ENCODE measurements at regions not wholly inside any gene's neighbourhood (a gene's known extent, or its start where the extent isn't known, plus 50 kb on each side); places are given as distances from the start of the nearest gene placed in this dataset.

DNA sequence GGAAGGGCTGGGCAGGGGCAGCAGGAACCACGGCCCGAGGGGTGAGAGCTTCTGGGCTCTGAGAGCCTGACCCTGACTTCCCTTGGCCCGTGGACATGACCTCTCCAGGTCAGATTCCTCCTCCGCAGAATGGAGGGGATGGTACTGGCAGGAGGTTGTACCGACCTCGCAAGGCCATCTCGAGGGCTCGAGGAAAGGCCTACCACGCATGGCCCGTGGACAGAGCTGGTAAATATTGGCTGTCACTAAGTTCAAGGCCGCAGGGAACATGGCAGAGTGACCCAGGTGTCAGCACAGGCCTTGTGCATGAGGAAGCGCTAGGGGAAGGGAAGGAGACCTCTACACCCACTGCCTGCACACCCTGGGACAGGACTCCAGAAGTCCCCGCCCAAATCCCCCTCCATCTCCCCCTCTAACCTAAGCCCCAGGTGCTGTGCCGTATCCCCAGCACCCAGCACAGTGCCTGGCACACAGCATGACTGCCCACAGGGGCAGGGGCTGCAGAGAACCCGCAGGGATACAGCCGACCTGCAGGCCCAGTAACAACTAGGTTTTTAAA lies 54.9 kb upstream of the PPP2R5C start (continued):
- TF ChIP-seq, protein P1, sequence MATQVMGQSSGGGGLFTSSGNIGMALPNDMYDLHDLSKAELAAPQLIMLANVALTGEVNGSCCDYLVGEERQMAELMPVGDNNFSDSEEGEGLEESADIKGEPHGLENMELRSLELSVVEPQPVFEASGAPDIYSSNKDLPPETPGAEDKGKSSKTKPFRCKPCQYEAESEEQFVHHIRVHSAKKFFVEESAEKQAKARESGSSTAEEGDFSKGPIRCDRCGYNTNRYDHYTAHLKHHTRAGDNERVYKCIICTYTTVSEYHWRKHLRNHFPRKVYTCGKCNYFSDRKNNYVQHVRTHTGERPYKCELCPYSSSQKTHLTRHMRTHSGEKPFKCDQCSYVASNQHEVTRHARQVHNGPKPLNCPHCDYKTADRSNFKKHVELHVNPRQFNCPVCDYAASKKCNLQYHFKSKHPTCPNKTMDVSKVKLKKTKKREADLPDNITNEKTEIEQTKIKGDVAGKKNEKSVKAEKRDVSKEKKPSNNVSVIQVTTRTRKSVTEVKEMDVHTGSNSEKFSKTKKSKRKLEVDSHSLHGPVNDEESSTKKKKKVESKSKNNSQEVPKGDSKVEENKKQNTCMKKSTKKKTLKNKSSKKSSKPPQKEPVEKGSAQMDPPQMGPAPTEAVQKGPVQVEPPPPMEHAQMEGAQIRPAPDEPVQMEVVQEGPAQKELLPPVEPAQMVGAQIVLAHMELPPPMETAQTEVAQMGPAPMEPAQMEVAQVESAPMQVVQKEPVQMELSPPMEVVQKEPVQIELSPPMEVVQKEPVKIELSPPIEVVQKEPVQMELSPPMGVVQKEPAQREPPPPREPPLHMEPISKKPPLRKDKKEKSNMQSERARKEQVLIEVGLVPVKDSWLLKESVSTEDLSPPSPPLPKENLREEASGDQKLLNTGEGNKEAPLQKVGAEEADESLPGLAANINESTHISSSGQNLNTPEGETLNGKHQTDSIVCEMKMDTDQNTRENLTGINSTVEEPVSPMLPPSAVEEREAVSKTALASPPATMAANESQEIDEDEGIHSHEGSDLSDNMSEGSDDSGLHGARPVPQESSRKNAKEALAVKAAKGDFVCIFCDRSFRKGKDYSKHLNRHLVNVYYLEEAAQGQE (IDR thresholded peaks at IDR 0.05; ENCODE audit: low read depth, low read length), result no peak
- TF ChIP-seq CHD2 (IDR thresholded peaks at IDR 0.05; ENCODE audit: low read length, partially characterized antibody), result no peak
- no peak for TF ChIP-seq FOXM1 (IDR thresholded peaks at IDR 0.05; ENCODE audit: low read depth)

DNA sequence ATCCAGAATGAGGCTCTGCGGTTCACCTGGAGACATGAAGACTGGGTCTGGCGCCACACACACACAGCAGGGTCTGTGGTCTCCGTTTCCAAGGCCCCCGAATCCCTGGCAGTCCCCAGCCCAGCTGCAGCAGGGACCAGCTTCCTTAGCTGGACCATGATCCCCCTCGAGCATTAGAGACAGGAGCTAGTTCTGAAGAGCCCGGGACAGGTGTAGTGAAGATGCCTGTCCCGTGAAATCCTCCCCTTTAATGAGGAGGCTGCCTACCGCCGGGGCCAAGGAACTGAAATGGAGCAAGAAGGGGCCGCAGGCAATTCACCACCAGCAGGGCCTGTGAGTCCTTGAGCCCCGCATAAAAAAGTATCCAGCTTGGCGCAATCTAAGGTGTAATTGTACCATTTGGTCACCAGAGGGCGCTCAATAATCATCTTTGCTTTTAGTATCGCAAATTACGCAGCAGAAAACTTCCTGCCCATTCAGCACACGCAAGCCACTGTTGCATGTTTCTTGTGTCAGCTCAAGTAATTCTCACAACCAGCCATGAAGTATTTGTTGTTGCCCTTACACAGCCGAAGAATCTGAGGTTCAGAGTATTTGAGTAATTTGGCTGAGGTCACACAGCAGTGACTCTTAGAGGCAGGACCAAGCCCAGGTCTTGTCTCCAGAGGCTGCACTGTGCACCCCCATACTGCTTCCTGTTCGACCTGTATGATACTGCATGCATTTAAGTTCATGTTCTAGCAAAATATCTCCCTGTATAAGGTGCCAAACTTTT lies 54.3 kb upstream of the PPP2R5C start:
- ChIA-PET CTCF (interaction anchor here (0.6 to 3.1 kb wide), 55 partner anchors 8 to 1267 kb away, joined by 3 to 44 read pairs (median 3); partner anchors contain the start of gene DYNC1H1), POLR2A (interaction anchor here (0.7 kb wide), 1 partner anchor 722 kb away, joined by 3 read pairs; no protein-coding TSS in a partner anchor)
- WGBS (ENCODE audit: low lambda C conversion rate), result 23% methylated on average over 14 of the region's 18 CpGs
- Histone ChIP-seq H3F3A (replicated peaks; ENCODE audit: insufficient read depth) (no peaks in the 10 kb centered on the region), H2AFZ (ENCODE audit: low read depth) (peak overlapping the region; percentile 40; the same call in 1 of the 2 replicates), H3K27ac (ENCODE audit: low read depth in 2 of 2, low read length in 1 of 2) (no peak overlapping the region), H3K9me3 (no peaks in the 10 kb centered on the region), H3K4me1 (ENCODE audit: control insufficient read depth in 1 of 2, insufficient read depth in 2 of 2, low read depth in 1 of 2, low read length in 1 of 2) (peaks cover 0 to 9% of the 10 kb centered on the region in 2 experiments; a peak in 1 of 4 replicates), H4K20me1 (ENCODE audit: insufficient read depth) (no peaks in the 10 kb centered on the region), H3K27me3 (ENCODE audit: insufficient read depth) (no peaks in the 10 kb centered on the region), H3K4me3 (ENCODE audit: low read depth in 2 of 2, low read length in 1 of 2) (peak overlapping the region in 1 of 2 experiments; percentile 16; a peak in 1 of 4 replicates), H3K4me2 (no peak overlapping the region), H3K79me2 (ENCODE audit: insufficient read depth) (no peaks in the 10 kb centered on the region), H3K9ac (no peak overlapping the region), H3K36me3 (replicated peaks in 1 of 2; ENCODE audit: control insufficient read depth in 1 of 2, insufficient read depth in 2 of 2, low read length in 1 of 2) (no peaks in the 10 kb centered on the region), H3K9me2 (no peaks in the 10 kb centered on the region)
- no peak for TF ChIP-seq JUND (IDR thresholded peaks at IDR 0.05)
- TF ChIP-seq, protein P2, sequence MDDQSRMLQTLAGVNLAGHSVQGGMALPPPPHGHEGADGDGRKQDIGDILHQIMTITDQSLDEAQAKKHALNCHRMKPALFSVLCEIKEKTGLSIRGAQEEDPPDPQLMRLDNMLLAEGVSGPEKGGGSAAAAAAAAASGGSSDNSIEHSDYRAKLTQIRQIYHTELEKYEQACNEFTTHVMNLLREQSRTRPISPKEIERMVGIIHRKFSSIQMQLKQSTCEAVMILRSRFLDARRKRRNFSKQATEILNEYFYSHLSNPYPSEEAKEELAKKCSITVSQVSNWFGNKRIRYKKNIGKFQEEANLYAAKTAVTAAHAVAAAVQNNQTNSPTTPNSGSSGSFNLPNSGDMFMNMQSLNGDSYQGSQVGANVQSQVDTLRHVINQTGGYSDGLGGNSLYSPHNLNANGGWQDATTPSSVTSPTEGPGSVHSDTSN (IDR thresholded peaks at IDR 0.05), result no peak
- no peak for TF ChIP-seq POLR2AphosphoS5 (IDR thresholded peaks at IDR 0.05; ENCODE audit: low read depth, low read length)
- TF ChIP-seq FOXM1 (IDR thresholded peaks at IDR 0.05; ENCODE audit: low read depth), result no peak
- TF ChIP-seq, protein P3, sequence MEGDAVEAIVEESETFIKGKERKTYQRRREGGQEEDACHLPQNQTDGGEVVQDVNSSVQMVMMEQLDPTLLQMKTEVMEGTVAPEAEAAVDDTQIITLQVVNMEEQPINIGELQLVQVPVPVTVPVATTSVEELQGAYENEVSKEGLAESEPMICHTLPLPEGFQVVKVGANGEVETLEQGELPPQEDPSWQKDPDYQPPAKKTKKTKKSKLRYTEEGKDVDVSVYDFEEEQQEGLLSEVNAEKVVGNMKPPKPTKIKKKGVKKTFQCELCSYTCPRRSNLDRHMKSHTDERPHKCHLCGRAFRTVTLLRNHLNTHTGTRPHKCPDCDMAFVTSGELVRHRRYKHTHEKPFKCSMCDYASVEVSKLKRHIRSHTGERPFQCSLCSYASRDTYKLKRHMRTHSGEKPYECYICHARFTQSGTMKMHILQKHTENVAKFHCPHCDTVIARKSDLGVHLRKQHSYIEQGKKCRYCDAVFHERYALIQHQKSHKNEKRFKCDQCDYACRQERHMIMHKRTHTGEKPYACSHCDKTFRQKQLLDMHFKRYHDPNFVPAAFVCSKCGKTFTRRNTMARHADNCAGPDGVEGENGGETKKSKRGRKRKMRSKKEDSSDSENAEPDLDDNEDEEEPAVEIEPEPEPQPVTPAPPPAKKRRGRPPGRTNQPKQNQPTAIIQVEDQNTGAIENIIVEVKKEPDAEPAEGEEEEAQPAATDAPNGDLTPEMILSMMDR (IDR thresholded peaks at IDR 0.05), result peak; percentile 80
- peak; percentile 78 for TF ChIP-seq SMC3 (IDR thresholded peaks at IDR 0.05; ENCODE audit: low read depth, low read length)
- no peak for TF ChIP-seq FOXJ3 (CRISPR knock-in tag; IDR thresholded peaks at IDR 0.05)
- no peak for TF ChIP-seq MEF2A (IDR thresholded peaks at IDR 0.05; ENCODE audit: borderline replicate concordance, low read depth)
- no peak for TF ChIP-seq GATA2 (CRISPR knock-in tag; IDR thresholded peaks at IDR 0.05)
- no peak for TF ChIP-seq RXRA (IDR thresholded peaks at IDR 0.05; ENCODE audit: borderline replicate concordance, low read depth)
- TF ChIP-seq ELF1 (IDR thresholded peaks at IDR 0.05), result no peak
- TF ChIP-seq, protein P4, sequence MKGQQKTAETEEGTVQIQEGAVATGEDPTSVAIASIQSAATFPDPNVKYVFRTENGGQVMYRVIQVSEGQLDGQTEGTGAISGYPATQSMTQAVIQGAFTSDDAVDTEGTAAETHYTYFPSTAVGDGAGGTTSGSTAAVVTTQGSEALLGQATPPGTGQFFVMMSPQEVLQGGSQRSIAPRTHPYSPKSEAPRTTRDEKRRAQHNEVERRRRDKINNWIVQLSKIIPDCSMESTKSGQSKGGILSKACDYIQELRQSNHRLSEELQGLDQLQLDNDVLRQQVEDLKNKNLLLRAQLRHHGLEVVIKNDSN (IDR thresholded peaks at IDR 0.05; ENCODE audit: borderline replicate concordance, low read depth), result no peak
- TF ChIP-seq RAD21 (IDR thresholded peaks at IDR 0.05; ENCODE audit: low read length), result peak; percentile 95
- peak; percentile 83 for DNase-seq

Data from SK-N-SH (cell line).